ENCODE measurements at regions not wholly inside any gene's neighbourhood (a gene's known extent, or its start where the extent isn't known, plus 50 kb on each side); places are given as distances from the start of the nearest gene placed in this dataset.

- H3K27ac ChIP-seq, result no peak overlapping the region
- CTCF ChIA-PET, result interaction anchor here (0.7 kb wide), 1 partner anchor 581 kb away, joined by 3 read pairs; no protein-coding TSS in a partner anchor
- POLR2A ChIA-PET (ENCODE audit: low non-redundant PET), result no interaction called here
- TF ChIP-seq CTCF (conservative IDR thresholded peaks at IDR 0.05; ENCODE audit: low read depth), result peak; percentile 44
- DNase-seq (ENCODE audit: low spot score), result no peak
Observed at GRCh38 chr3:24963762-24964625, 464.1 kb upstream of the RARB start.

GRCh38 chr3:24965706-24966385 lies 462.2 kb upstream of the RARB start:
- CTCF ChIA-PET, result no interaction called here
- DNase-seq (ENCODE audit: low spot score), result no peak
- H3K27ac ChIP-seq, result no peak overlapping the region
- POLR2A ChIA-PET (ENCODE audit: low non-redundant PET), result no interaction called here
- no peak for TF ChIP-seq CTCF (conservative IDR thresholded peaks at IDR 0.05; ENCODE audit: low read depth)

GRCh38 chr3:24968036-24968435 lies 460.0 kb upstream of the RARB start:
- POLR2A ChIA-PET (ENCODE audit: low non-redundant PET), result no interaction called here
- CTCF ChIA-PET, result no interaction called here
- no peak overlapping the region for H3K27ac ChIP-seq
- no peak for DNase-seq (ENCODE audit: low spot score)
- TF ChIP-seq CTCF (conservative IDR thresholded peaks at IDR 0.05; ENCODE audit: low read depth), result no peak

- ChIA-PET CTCF (no interaction called here), POLR2A (ENCODE audit: low non-redundant PET) (no interaction called here)
- no peak overlapping the region for H3K27ac ChIP-seq
- no peak for TF ChIP-seq CTCF (conservative IDR thresholded peaks at IDR 0.05; ENCODE audit: low read depth)
- DNase-seq (ENCODE audit: low spot score), result no peak
Observed at GRCh38 chr3:24972491-24972890, 455.6 kb upstream of the RARB start.

- no peak for DNase-seq (ENCODE audit: low spot score)
- ChIA-PET POLR2A (ENCODE audit: low non-redundant PET) (no interaction called here), CTCF (no interaction called here)
- no peak for TF ChIP-seq CTCF (conservative IDR thresholded peaks at IDR 0.05; ENCODE audit: low read depth)
- H3K27ac ChIP-seq, result no peak overlapping the region
Observed at GRCh38 chr3:24981309-24981708, 446.8 kb upstream of the RARB start.

GRCh38 chr3:24981924-24982323 lies 446.1 kb upstream of the RARB start:
- no peak for TF ChIP-seq CTCF (conservative IDR thresholded peaks at IDR 0.05; ENCODE audit: low read depth)
- DNase-seq (ENCODE audit: low spot score), result no peak
- CTCF ChIA-PET, result no interaction called here
- no peak overlapping the region for H3K27ac ChIP-seq
- POLR2A ChIA-PET (ENCODE audit: low non-redundant PET), result no interaction called here

Measured in RWPE1 (cell line).